ENCODE measurements at regions not wholly inside any gene's neighbourhood (a gene's known extent, or its start where the extent isn't known, plus 50 kb on each side); places are given as distances from the start of the nearest gene placed in this dataset.
A peak's percentile ranks its signal among the peaks of the same experiment; 100 is the strongest.

DNA sequence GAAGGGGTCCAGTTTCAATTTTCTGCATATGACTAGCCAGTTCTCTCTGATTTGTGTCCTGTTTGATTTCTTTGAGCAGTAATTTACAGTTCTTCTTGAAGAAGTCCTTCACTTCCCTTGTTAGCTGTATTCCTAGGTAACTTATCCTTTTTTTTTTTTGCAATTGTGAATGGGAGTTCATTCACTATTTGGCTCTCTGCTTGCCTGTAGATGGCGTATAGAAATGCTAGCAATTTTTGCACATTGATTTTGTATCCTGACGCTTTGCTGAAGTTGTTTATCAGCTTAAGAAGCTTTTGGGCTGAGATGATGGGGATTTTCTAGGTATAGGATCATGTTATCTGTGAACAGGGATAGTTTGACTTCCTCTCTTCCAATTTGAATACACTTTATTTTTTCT is 77.6 kb upstream of the NID2 start:
- peak; percentile 24 for TF ChIP-seq CTCF (IDR thresholded peaks at IDR 0.05; ENCODE audit: borderline replicate concordance, extremely low read depth, low read length, poor library complexity, severe bottlenecking)
- no peak for TF ChIP-seq EZH2 (IDR thresholded peaks at IDR 0.05; ENCODE audit: borderline replicate concordance, low read depth, low read length, severe bottlenecking)

Data from DND-41 (cell line).